Astrocyte (in vitro differentiated cells and primary cell): ENCODE measurements at regions not wholly inside any gene's neighbourhood (a gene's known extent, or its start where the extent isn't known, plus 50 kb on each side); places are given as distances from the start of the nearest gene placed in this dataset.

Source experiments
- EZH2 ChIP-seq: IDR thresholded peaks from 2 replicates; pipeline ENCODE4 v1.6.1; 2012; ENCODE audit warnings: mild to moderate bottlenecking, low read length, inconsistent platforms; ENCODE audit not compliant: insufficient read depth
- TF ChIP-seq, protein P1 (sequence below): IDR thresholded peaks from 2 replicates; pipeline ENCODE4 v1.5.1; 2011; ENCODE audit warnings: low read depth, mild to moderate bottlenecking, inconsistent platforms, low read length, moderate library complexity; ENCODE audit not compliant: insufficient read depth

DNA sequence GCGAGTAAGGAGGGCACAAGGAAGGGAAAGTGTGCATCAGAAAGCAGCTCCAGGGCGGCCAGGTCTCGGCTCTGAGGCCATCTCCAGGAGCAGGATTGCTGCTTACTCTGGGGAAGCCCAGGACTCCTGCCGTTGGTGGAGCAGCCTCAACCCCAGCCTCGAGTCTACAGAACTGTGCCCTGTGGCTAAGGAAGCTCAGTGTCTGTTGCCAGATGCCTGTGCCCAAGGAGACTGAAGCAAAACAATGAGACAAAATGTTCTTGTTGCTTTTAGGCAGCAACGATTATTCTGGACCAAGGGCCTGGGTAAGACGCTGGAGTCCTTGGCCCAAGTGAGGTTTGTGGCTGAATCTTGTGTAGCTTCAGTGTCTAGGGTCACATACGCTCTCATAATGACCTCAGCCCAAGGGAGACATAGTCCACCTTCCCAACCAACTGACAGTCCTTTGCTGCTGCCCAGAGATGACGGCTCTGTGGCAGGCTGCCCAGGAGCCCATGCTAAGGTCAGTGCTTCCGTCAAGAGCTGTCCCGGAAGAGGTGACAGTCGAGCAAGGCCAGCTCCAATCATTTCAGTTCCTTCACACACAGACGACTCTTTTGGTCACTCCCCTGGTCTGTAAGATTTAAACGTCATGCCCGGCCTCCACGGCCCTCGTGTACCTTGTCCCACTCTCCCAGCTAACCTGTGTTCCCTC is 223.8 kb downstream of the TTC32 start:
- TF ChIP-seq EZH2, result no peak
- TF ChIP-seq, protein P1, sequence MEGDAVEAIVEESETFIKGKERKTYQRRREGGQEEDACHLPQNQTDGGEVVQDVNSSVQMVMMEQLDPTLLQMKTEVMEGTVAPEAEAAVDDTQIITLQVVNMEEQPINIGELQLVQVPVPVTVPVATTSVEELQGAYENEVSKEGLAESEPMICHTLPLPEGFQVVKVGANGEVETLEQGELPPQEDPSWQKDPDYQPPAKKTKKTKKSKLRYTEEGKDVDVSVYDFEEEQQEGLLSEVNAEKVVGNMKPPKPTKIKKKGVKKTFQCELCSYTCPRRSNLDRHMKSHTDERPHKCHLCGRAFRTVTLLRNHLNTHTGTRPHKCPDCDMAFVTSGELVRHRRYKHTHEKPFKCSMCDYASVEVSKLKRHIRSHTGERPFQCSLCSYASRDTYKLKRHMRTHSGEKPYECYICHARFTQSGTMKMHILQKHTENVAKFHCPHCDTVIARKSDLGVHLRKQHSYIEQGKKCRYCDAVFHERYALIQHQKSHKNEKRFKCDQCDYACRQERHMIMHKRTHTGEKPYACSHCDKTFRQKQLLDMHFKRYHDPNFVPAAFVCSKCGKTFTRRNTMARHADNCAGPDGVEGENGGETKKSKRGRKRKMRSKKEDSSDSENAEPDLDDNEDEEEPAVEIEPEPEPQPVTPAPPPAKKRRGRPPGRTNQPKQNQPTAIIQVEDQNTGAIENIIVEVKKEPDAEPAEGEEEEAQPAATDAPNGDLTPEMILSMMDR, result no peak
